HFF-Myc (cell line): ENCODE measurements at regions not wholly inside any gene's neighbourhood (a gene's known extent, or its start where the extent isn't known, plus 50 kb on each side); places are given as distances from the start of the nearest gene placed in this dataset.

ENCODE experiments used
- DNase-seq: peaks from one replicate; pipeline ENCODE4 v3.0.0-alpha.2; 2011; ENCODE audit warnings: low read depth; ENCODE audit errors: extremely low read depth
- H3K4me3 ChIP-seq: replicated peaks from 2 replicates; pipeline ENCODE4 v1.5.1; 2011; ENCODE audit warnings: low read depth, mild to moderate bottlenecking, control low read depth, low read length
- TF ChIP-seq, protein P1 (sequence below): IDR thresholded peaks from 2 replicates; pipeline ENCODE4 v1.5.1; 2012; ENCODE audit warnings: mild to moderate bottlenecking, low read depth, low read length, control low read depth; ENCODE audit errors: missing control alignments

DNA sequence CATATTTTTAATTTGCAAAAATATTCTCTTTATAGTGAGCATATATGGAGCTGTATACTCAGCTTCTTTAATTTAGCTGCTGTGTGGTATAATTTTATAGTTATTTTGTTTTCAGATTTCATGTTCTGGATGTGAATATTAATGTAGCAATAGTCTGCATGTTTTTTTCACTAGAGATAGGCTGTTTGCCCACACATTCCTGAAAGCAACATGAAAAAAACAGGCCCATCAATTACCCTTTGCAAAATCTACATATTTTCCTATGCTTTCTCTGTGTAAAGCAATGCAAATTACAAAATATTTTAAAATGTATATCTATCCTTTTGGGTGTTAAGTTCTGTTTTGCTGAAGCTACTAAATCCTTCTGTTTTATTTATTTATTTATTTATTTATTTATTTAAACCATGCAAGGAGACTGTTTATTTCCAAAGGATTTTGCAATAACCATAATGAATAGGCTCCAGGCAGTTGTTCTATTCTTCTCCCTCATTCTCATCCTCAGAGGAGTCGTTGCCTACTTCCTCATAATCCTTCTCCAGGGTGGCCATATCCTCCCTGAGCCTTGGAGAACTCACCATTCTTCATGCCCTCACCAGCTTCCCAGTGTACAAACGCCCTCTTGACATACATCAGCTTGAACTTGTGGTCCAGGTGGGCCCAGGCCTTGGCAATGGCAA lies 277.1 kb downstream of the ANKRD50 start:
- TF ChIP-seq, protein P1, sequence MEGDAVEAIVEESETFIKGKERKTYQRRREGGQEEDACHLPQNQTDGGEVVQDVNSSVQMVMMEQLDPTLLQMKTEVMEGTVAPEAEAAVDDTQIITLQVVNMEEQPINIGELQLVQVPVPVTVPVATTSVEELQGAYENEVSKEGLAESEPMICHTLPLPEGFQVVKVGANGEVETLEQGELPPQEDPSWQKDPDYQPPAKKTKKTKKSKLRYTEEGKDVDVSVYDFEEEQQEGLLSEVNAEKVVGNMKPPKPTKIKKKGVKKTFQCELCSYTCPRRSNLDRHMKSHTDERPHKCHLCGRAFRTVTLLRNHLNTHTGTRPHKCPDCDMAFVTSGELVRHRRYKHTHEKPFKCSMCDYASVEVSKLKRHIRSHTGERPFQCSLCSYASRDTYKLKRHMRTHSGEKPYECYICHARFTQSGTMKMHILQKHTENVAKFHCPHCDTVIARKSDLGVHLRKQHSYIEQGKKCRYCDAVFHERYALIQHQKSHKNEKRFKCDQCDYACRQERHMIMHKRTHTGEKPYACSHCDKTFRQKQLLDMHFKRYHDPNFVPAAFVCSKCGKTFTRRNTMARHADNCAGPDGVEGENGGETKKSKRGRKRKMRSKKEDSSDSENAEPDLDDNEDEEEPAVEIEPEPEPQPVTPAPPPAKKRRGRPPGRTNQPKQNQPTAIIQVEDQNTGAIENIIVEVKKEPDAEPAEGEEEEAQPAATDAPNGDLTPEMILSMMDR: no peak
- no peak for DNase-seq
- no peak overlapping the region for H3K4me3 ChIP-seq

DNA sequence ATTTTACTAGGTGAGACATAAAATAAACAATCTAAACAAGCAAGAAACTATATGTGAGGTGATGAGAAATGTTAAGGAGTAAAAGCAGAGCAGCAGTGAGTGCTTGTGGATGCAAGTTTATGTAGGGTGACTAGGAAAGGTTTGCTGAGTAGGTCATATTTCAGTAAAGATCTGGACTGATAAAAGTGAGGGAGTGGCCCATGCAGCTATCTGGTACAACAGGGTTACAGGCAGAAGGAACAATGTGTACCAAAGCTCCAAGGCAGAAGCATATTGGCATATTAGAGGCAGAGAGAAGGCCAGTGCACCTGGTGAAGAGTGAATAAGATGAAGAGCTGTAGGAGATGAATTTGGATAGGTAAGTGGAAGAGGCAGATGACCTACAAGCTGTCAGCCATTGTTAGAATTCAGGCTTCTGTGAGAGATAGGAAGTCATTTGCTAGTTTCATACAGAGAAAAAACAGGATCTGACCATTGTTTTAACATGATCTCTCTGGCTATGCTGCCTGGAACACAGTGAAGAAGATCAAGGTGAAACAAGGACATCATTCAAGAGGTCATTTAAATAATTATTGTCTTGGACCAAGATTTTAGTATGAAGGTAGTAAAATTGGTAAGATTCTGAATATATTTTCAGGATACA lies 274.6 kb downstream of the ANKRD50 start:
- TF ChIP-seq, protein P1: no peak
- no peak for DNase-seq
- H3K4me3 ChIP-seq: no peak overlapping the region

DNA sequence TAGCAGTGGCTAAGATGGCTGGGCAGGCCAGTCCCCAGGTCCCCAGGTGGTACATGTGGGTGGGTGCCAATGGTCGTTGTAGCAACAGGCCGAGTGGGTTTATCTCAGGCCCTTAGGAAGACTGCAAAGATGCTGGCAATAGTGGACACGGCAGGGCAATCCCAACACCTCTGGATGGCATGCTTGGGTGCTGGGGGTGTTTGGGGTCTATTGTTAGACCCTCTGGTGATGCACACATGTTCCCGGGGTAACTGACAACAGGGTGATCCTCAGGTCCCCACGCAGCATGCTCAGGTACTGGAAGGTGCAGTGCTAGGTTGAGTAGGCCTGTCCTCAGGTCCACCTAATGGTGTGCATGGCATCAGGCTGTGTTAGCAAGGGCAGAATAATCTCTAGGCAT lies 267.5 kb downstream of the ANKRD50 start:
- TF ChIP-seq, protein P1: no peak
- DNase-seq: no peak
- no peak overlapping the region for H3K4me3 ChIP-seq

DNA sequence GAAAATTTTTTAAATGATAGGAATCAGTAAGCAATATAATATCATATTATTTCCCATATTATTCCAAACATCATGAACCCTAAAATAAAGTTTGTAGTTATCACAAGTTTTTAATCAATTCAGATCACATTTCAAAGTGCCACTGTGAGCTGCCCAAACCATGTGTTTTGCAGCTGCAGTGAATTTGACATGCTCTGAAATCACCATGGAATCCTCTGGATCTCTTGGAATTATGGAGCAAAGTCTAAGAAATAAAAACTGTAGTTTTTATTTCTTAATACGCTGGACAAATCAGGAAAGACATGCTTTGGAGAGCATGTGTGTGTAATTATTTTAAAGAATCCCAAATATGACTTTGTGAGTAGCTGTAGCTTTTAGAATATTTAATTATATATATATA lies 262.7 kb downstream of the ANKRD50 start:
- H3K4me3 ChIP-seq: no peak overlapping the region
- DNase-seq: no peak
- TF ChIP-seq, protein P1: no peak

DNA sequence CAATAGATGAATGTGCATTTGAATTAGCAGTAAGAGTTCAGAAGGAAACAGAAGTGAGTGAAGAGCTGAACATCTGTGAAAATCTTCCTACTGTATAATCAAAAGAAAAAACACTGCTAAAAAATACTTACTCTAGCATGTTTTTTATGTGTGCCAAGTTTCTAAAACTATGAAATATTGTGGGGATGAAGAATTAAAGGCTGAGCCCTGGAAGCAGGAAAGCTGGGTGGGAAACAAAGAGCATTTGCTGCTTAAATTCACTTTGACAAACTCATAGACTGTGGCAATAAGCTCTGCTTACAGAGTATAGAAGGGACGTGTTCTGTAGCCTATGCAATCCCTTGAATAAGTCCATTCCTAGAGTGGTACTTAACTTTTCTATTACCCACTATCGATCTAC lies 261.7 kb downstream of the ANKRD50 start:
- TF ChIP-seq, protein P1: no peak
- no peak overlapping the region for H3K4me3 ChIP-seq
- DNase-seq: no peak

DNA sequence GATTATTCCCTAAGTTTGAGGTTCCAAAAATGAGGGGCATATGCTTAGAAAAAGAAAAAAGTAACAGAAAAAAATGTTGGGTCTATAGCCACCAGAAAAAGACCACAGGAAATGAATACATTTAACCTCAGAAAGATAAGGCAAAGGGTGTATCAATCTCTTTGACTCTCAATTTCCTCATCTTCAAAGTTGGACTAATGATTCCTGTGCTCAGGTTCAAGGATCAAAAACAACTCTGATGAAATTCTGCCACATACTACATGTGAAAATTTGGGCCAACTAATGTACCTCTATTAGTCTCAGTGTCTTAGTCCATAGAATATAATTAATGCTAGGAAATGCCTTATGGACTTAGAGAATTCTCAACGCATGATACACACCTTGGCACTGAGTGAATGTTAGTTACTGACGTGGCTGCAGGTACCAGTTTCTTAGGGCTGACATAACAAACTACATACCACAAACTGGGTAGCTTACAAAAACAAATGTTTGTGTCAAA lies 257.7 kb downstream of the ANKRD50 start:
- TF ChIP-seq, protein P1: no peak
- no peak for DNase-seq
- H3K4me3 ChIP-seq: no peak overlapping the region
